SK-N-MC (cell line): ENCODE measurements at regions not wholly inside any gene's neighbourhood (a gene's known extent, or its start where the extent isn't known, plus 50 kb on each side); places are given as distances from the start of the nearest gene placed in this dataset.

Source experiments
- DNase-seq: peaks from one replicate; pipeline ENCODE4 v3.0.0-alpha.2; 2011; ENCODE audit warnings: low read depth, low spot score
- H3K27ac ChIP-seq: fragments of 200-600 bp; sonication (generic); 2 replicates; pipeline ENCODE4 v1.5.1; 2016; ENCODE audit warnings: mixed run types
- H3K36me3 ChIP-seq: fragments of 200-600 bp; sonication (generic); 2 replicates; pipeline ENCODE4 v1.6.1; 2017; ENCODE audit warnings: antibody characterized with exemption, low read length, mixed read lengths; ENCODE audit not compliant: insufficient read depth
- H3K4me3 ChIP-seq: fragments of 200-600 bp; sonication (generic); 2 replicates; pipeline ENCODE4 v1.5.1; 2016
- H3K9ac ChIP-seq: fragments of 200-600 bp; sonication (generic); 2 replicates; pipeline ENCODE4 v1.8.0; 2017; ENCODE audit warnings: mixed run types, mixed read lengths; ENCODE audit not compliant: insufficient read length
- H3K9me3 ChIP-seq: fragments of 200-600 bp; sonication (generic); 2 replicates; pipeline ENCODE4 v1.6.1; 2017; ENCODE audit warnings: low read depth, mild to moderate bottlenecking, antibody characterized with exemption, low read length, moderate library complexity, mixed read lengths
- EZH2 ChIP-seq: fragments of 200-600 bp; sonication (generic); IDR thresholded peaks from one replicate; pipeline ENCODE4 v1.6.1; 2017; ENCODE audit warnings: antibody characterized with exemption
- FOXP2 ChIP-seq: optimal IDR thresholded peaks from 2 replicates; pipeline ENCODE3; 2011; ENCODE audit warnings: mild to moderate bottlenecking, moderate library complexity; ENCODE audit not compliant: insufficient read depth; ENCODE audit errors: extremely low read length, control extremely low read depth
- POLR2AphosphoS5 ChIP-seq: IDR thresholded peaks from 2 replicates; pipeline ENCODE4 v1.6.1; 2012; ENCODE audit warnings: mild to moderate bottlenecking, low read depth, low read length, borderline replicate concordance

DNA sequence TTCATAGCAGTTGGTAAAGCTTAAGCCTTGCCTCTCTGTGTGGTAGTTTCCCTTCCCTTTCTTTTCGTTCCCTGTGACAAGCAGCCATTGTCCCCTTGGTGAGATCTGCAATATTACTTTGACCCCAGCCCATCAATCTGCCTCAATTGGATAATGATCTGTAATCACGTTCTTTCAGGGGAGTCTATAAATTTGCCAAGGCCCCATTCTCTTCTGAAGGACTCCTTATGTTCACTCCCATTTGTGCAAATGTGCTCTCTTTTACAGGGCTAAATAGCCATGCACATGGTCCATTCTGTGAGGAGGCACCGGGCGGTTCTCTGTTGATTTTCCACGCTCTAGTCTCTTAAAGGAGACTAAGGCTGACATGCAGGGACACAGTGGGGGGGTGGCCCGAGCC is 660.4 kb upstream of the SLC35B3 start:
- no peak for DNase-seq
- Histone ChIP-seq H3K27ac (no peak overlapping the region), H3K9me3 (no peaks in the 10 kb centered on the region), H3K9ac (no peak overlapping the region), H3K4me3 (no peak overlapping the region), H3K36me3 (no peaks in the 10 kb centered on the region)
- TF ChIP-seq EZH2 (no peak), POLR2AphosphoS5 (no peak), FOXP2 (no peak)

- no peak overlapping the region for H3K4me3 ChIP-seq
- no peaks in the 10 kb centered on the region for H3K36me3 ChIP-seq
- no peak for DNase-seq
- H3K27ac ChIP-seq: no peak overlapping the region
- no peak overlapping the region for H3K9ac ChIP-seq
- TF ChIP-seq FOXP2: no peak
- TF ChIP-seq EZH2: no peak
- no peak for TF ChIP-seq POLR2AphosphoS5
- H3K9me3 ChIP-seq: no peaks in the 10 kb centered on the region
These were observed 659.8 kb upstream of the SLC35B3 start for GRCh38 chr6:9095137-9095536.

DNA sequence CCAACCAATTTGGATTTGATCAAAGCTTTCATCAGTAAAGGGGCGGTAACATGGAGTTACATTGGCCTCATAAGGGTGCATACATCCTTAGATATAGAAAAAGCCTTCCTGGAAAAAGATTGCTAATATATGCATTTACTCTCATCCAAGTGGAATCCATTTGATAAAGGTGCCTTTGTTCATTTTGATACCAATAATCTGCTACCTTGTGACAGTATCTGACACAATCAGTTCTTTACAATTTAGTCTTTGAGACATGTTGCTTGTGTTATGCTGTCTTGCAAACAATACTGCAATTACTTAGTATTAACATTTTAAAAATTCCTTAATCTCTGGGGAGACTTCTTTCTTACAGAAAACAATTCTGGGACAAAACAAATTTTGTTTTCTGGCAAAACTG is 654.4 kb upstream of the SLC35B3 start:
- Histone ChIP-seq H3K9ac (no peak overlapping the region), H3K9me3 (no peaks in the 10 kb centered on the region), H3K36me3 (no peaks in the 10 kb centered on the region), H3K27ac (no peak overlapping the region), H3K4me3 (no peak overlapping the region)
- DNase-seq: no peak
- no peak for TF ChIP-seq POLR2AphosphoS5

- TF ChIP-seq EZH2 (no peak), POLR2AphosphoS5 (no peak), FOXP2 (no peak)
- no peak overlapping the region for H3K27ac ChIP-seq
- H3K36me3 ChIP-seq: no peaks in the 10 kb centered on the region
- no peaks in the 10 kb centered on the region for H3K9me3 ChIP-seq
- no peak overlapping the region for H3K9ac ChIP-seq
- no peak overlapping the region for H3K4me3 ChIP-seq
- DNase-seq: no peak
These were observed 652.1 kb upstream of the SLC35B3 start for GRCh38 chr6:9087470-9087869.

DNA sequence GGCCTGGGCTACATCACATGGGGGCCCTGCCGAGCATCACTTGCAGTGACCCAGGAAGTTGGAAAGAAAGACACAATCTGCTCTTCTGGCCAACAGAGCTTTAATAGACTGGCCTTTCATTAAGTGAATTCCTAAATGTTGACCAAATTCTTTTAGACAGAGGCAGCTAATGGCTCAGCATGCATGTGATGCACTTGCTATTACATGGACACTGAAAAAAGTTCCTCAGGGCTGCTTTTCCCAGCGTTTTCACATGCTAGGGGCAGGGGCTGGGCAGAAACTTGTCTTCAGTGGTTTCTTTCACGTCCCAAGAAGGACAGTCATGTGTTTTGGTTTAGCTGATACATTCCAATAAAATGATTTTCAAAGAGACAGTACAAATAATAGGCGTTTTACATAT is 651.0 kb upstream of the SLC35B3 start:
- no peak overlapping the region for H3K9ac ChIP-seq
- TF ChIP-seq POLR2AphosphoS5: no peak
- TF ChIP-seq FOXP2: no peak
- no peak for TF ChIP-seq EZH2

GRCh38 chr6:9085709-9086070 is 650.3 kb upstream of the SLC35B3 start:
- no peaks in the 10 kb centered on the region for H3K36me3 ChIP-seq
- no peak overlapping the region for H3K4me3 ChIP-seq
- DNase-seq: no peak
- no peak overlapping the region for H3K9ac ChIP-seq
- no peak overlapping the region for H3K27ac ChIP-seq
- H3K9me3 ChIP-seq: no peaks in the 10 kb centered on the region
- TF ChIP-seq FOXP2 (no peak), POLR2AphosphoS5 (no peak), EZH2 (no peak)

More for the DNA sequence above, 651.0 kb upstream of the SLC35B3 start:
- Histone ChIP-seq H3K36me3 (no peaks in the 10 kb centered on the region), H3K9me3 (no peaks in the 10 kb centered on the region), H3K4me3 (no peak overlapping the region), H3K27ac (no peak overlapping the region)
- no peak for DNase-seq

- H3K27ac ChIP-seq: no peak overlapping the region
- H3K9me3 ChIP-seq: no peaks in the 10 kb centered on the region
- H3K9ac ChIP-seq: no peak overlapping the region
- TF ChIP-seq EZH2 (no peak), POLR2AphosphoS5 (no peak), FOXP2 (no peak)
- no peaks in the 10 kb centered on the region for H3K36me3 ChIP-seq
- no peak overlapping the region for H3K4me3 ChIP-seq
- no peak for DNase-seq
These were observed 649.8 kb upstream of the SLC35B3 start for GRCh38 chr6:9085054-9085708.

- no peaks in the 10 kb centered on the region for H3K36me3 ChIP-seq
- H3K4me3 ChIP-seq: no peak overlapping the region
- H3K9me3 ChIP-seq: no peaks in the 10 kb centered on the region
- no peak for DNase-seq
- no peak overlapping the region for H3K9ac ChIP-seq
- H3K27ac ChIP-seq: no peak overlapping the region
- TF ChIP-seq FOXP2 (no peak), POLR2AphosphoS5 (no peak), EZH2 (no peak)
These were observed 647.8 kb upstream of the SLC35B3 start for GRCh38 chr6:9083108-9083507.

DNA sequence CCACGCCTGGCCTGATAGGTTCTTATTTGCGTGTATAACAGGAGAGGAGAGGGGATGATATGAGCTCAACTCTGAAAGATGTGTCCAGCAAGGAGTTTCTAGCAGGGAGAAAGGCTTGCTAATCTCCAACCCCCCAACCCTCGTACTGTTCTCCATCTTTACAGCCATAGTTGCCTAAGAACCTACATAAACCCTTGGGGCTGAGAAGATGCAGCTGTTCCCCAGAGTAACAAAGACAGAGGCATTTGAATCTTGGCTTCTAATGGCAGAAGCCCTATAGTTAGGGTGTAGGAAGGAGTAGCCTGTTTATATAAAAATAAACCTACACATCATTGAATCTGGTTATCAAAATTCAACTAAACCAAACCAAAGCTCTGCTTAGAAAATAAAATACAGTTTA is 631.4 kb upstream of the SLC35B3 start:
- no peak for DNase-seq
- TF ChIP-seq FOXP2 (no peak), POLR2AphosphoS5 (no peak), EZH2 (no peak)
- no peak overlapping the region for H3K9ac ChIP-seq

More for the DNA sequence above, 631.4 kb upstream of the SLC35B3 start:
- Histone ChIP-seq H3K27ac (no peak overlapping the region), H3K36me3 (no peaks in the 10 kb centered on the region), H3K4me3 (no peak overlapping the region), H3K9me3 (no peaks in the 10 kb centered on the region)
